Thyroid gland (tissue), 4 donors: ENCODE measurements at regions not wholly inside any gene's neighbourhood (a gene's known extent, or its start where the extent isn't known, plus 50 kb on each side); places are given as distances from the start of the nearest gene placed in this dataset.
"Not testable (repeated sequence)": the region's sequence is repeated elsewhere in the genome, so short reads cannot be mapped to it uniquely, and the experiment has no call there.

Experiments
- POLR2A ChIP-seq, 2 donors: fragments of 450-650 bp; IDR thresholded peaks; one replicate each; pipeline ENCODE4 v1.6.1; 2017; ENCODE audit warnings: antibody characterized with exemption in 2 of 2, mild to moderate bottlenecking in 2 of 2, moderate library complexity in 1 of 2
- TF ChIP-seq, protein P1 (sequence below), 6 experiments: fragments of 200-600 bp in 3 of 6; fragments of 450-650 bp in 3 of 6; sonication (generic) in 3 of 6; IDR thresholded peaks; one replicate each; pipeline ENCODE4 v1.5.1; 2016 to 2019; ENCODE audit warnings: antibody characterized with exemption in 6 of 6, mild to moderate bottlenecking in 2 of 6, inconsistent platforms in 1 of 6, moderate library complexity in 1 of 6

- TF ChIP-seq, protein P1, sequence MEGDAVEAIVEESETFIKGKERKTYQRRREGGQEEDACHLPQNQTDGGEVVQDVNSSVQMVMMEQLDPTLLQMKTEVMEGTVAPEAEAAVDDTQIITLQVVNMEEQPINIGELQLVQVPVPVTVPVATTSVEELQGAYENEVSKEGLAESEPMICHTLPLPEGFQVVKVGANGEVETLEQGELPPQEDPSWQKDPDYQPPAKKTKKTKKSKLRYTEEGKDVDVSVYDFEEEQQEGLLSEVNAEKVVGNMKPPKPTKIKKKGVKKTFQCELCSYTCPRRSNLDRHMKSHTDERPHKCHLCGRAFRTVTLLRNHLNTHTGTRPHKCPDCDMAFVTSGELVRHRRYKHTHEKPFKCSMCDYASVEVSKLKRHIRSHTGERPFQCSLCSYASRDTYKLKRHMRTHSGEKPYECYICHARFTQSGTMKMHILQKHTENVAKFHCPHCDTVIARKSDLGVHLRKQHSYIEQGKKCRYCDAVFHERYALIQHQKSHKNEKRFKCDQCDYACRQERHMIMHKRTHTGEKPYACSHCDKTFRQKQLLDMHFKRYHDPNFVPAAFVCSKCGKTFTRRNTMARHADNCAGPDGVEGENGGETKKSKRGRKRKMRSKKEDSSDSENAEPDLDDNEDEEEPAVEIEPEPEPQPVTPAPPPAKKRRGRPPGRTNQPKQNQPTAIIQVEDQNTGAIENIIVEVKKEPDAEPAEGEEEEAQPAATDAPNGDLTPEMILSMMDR (IDR thresholded peaks at IDR 0.05), result not testable (repeated sequence)
- not testable (repeated sequence) for TF ChIP-seq POLR2A (IDR thresholded peaks at IDR 0.05)
Measured at GRCh38 chrX:9299681-9300080, 165.2 kb upstream of the TBL1X start.
